ENCODE measurements at regions not wholly inside any gene's neighbourhood (a gene's known extent, or its start where the extent isn't known, plus 50 kb on each side); places are given as distances from the start of the nearest gene placed in this dataset.

DNA sequence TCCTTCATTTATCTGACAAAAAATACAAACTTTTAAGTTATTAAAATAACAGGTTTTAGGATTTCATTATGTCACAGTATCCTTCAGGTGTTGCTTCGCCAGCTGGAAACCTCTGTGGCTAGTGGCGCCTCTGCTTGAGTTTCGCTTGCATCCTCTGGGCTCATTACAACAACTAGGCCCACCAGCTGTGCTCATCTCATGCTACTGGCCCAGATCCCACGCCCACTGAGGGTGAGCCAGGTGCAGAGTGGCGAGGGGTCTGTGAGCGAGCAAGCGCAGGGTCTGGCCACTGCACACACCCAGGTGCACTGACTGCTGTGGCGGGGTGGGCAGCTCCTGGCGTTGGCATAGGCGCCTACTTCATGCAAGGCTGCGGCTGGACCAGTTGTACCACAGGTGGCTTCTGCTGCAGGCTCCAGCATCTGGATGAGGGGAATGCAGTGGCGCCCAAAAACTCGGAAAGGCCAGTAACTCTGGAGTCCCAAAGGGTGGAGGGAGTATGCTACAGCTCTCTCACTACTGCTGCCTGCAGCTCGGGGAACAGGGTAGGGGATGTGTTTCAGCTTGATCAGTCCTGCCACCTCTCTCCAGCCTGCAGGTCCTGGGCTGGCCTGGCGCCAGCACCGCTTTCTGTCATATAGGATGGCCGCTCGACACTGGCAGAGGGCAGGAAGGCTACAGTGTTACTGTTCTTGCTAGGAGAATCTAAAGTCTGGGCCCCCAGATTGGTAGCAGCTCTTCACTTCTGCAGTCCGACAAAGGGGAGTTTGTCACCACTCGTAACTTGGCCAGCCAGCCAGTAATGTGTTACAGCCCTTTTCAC is 452.1 kb downstream of the TUSC1 start:
- TF ChIP-seq, protein P1, sequence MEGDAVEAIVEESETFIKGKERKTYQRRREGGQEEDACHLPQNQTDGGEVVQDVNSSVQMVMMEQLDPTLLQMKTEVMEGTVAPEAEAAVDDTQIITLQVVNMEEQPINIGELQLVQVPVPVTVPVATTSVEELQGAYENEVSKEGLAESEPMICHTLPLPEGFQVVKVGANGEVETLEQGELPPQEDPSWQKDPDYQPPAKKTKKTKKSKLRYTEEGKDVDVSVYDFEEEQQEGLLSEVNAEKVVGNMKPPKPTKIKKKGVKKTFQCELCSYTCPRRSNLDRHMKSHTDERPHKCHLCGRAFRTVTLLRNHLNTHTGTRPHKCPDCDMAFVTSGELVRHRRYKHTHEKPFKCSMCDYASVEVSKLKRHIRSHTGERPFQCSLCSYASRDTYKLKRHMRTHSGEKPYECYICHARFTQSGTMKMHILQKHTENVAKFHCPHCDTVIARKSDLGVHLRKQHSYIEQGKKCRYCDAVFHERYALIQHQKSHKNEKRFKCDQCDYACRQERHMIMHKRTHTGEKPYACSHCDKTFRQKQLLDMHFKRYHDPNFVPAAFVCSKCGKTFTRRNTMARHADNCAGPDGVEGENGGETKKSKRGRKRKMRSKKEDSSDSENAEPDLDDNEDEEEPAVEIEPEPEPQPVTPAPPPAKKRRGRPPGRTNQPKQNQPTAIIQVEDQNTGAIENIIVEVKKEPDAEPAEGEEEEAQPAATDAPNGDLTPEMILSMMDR (IDR thresholded peaks at IDR 0.05) = no peak
- TF ChIP-seq POLR2A (IDR thresholded peaks at IDR 0.05) = no peak
